ENCODE measurements at regions not wholly inside any gene's neighbourhood (a gene's known extent, or its start where the extent isn't known, plus 50 kb on each side); places are given as distances from the start of the nearest gene placed in this dataset.

GRCh38 chr21:27157097-27157496 is 190.2 kb upstream of the ADAMTS5 start:
- no peak for DNase-seq
- TF ChIP-seq GATA1 (IDR thresholded peaks at IDR 0.05; ENCODE audit: low read depth, low read length) (no peak), POLR2A (IDR thresholded peaks at IDR 0.05; ENCODE audit: low read length) (no peak)

GRCh38 chr21:27156666-27157065 is 189.8 kb upstream of the ADAMTS5 start:
- no peak for DNase-seq
- TF ChIP-seq POLR2A (IDR thresholded peaks at IDR 0.05; ENCODE audit: low read length) = no peak
- TF ChIP-seq GATA1 (IDR thresholded peaks at IDR 0.05; ENCODE audit: low read depth, low read length) = no peak

DNA sequence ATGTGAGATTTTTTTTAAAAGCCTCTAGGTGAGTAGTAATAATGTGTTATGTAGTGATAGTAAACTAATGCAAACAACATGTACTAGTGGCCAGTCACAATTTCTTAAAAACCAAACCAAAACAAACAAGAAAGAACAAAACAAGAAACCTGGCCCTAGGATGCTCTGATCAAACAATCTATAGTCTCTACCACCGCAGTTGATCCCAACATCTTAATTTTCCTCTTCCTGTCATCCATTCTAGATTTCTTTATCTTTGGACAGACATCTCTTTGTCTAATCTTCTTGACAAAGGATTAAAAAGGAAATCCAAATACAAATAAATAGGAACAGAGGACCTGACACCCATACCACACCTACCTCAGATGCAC is 188.2 kb upstream of the ADAMTS5 start:
- TF ChIP-seq GATA1 (IDR thresholded peaks at IDR 0.05; ENCODE audit: low read depth, low read length) (no peak), POLR2A (IDR thresholded peaks at IDR 0.05; ENCODE audit: low read length) (no peak)
- DNase-seq = no peak

DNA sequence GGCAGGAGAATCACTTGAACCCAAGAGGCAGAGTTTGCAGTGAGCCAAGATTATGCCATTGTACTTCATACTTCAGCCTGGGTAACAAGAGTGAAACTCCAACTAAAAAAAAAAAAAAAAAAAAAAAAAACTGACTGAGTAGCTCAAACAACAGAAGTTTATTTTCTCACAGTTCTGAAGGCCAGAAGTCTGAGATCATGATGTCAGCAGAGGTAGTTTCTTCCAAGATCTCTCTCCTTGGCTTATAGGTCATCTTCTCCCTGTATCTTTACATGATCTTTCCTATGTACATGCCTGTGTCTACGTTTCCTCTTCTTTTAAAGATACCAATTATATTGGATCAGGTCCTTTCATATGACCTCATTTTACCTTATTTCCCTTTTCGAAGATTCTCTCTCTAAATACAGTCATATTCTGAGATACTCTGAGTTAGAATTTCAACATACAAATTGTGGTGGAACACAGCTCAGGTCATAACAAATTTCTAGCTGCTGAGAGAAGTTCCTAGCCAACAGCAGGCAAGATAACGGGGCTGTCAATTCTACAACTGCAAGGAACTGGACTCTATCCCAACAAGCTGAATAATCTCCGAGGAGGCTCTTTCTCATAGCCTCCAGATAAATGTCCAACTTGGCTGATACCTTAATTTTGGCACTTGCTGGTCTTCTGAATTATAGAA is 187.7 kb upstream of the ADAMTS5 start:
- TF ChIP-seq GATA1 (IDR thresholded peaks at IDR 0.05; ENCODE audit: low read depth, low read length) = no peak
- no peak for DNase-seq

DNA sequence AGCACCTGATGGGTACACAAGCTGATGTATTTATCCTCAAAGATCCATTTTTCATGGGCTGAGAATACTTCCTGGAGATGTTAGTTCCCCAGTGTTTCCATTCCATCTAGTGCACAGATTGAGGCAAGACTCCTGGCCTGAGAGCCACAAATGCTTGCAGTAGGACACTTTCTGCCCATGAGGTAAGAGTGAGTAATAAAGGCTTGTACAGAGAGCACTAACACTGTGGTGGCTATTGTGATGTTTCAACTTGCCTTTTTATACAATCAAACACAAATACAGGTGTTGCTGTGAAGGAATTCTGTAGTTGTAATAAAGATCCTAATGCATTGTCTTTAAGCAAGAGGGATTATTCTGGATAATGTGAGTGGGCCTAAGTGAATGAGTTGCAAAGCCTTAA is 186.1 kb upstream of the ADAMTS5 start:
- DNase-seq = no peak
- no peak for TF ChIP-seq GATA1 (IDR thresholded peaks at IDR 0.05; ENCODE audit: low read depth, low read length)
- no peak for TF ChIP-seq POLR2A (IDR thresholded peaks at IDR 0.05; ENCODE audit: low read length)

DNA sequence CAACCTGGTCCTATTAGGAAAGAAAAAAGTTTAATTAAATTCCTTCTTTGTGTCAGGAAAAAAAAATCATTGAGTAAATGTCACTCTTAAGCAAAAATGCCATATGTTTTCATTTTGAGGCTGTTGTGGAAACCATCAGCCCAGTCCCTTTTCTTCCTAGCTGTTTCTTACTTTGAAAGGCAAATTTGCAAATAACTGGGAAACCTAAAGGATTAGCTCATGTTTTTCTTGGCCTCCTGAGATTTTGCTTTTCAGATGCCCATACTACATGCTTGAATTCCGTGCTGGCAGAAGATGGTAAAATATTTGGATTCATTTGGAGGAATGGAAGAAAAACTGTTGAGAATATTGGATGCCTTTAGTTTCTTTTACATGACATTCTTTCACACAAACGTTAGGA is 182.1 kb upstream of the ADAMTS5 start:
- TF ChIP-seq POLR2A (IDR thresholded peaks at IDR 0.05; ENCODE audit: low read length) = no peak
- TF ChIP-seq GATA1 (IDR thresholded peaks at IDR 0.05; ENCODE audit: low read depth, low read length) = no peak

DNA sequence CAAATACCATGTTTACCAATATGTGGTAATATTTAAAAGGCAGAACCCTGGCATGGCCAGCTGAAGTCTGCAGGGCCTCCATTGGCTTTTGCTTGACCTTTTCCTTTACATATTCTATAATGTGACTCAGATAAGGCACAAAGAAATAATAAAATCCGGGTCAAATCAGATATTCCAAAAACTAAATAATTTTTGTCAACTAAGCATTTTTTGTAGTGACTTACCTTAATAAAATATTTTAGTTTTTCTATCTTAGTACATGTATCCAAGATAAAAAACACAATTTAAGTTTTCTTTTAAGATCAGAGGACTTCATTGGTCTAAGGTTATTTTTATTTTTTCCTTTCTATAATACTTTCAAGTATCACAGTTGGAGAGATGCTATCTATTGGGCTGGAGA is 179.4 kb upstream of the ADAMTS5 start:
- DNase-seq = no peak
- TF ChIP-seq POLR2A (IDR thresholded peaks at IDR 0.05; ENCODE audit: low read length) = no peak

More for the DNA sequence above, 182.1 kb upstream of the ADAMTS5 start:
- DNase-seq = no peak

- no peak for DNase-seq
- TF ChIP-seq GATA1 (IDR thresholded peaks at IDR 0.05; ENCODE audit: low read depth, low read length) (no peak), POLR2A (IDR thresholded peaks at IDR 0.05; ENCODE audit: low read length) (no peak)
Measured at GRCh38 chr21:27145134-27145798, 178.4 kb upstream of the ADAMTS5 start.

GRCh38 chr21:27143476-27143875 is 176.6 kb upstream of the ADAMTS5 start:
- no peak for DNase-seq
- TF ChIP-seq GATA1 (IDR thresholded peaks at IDR 0.05; ENCODE audit: low read depth, low read length) (no peak), POLR2A (IDR thresholded peaks at IDR 0.05; ENCODE audit: low read length) (no peak)

GRCh38 chr21:27139526-27139925 is 172.6 kb upstream of the ADAMTS5 start:
- DNase-seq = no peak
- TF ChIP-seq POLR2A (IDR thresholded peaks at IDR 0.05; ENCODE audit: low read length) = no peak
- no peak for TF ChIP-seq GATA1 (IDR thresholded peaks at IDR 0.05; ENCODE audit: low read depth, low read length)

- TF ChIP-seq POLR2A (IDR thresholded peaks at IDR 0.05; ENCODE audit: low read length) = no peak
- TF ChIP-seq GATA1 (IDR thresholded peaks at IDR 0.05; ENCODE audit: low read depth, low read length) = no peak
- DNase-seq = no peak
Measured at GRCh38 chr21:27134516-27134915, 167.6 kb upstream of the ADAMTS5 start.

- DNase-seq = no peak
- TF ChIP-seq GATA1 (IDR thresholded peaks at IDR 0.05; ENCODE audit: low read depth, low read length) = no peak
- TF ChIP-seq POLR2A (IDR thresholded peaks at IDR 0.05; ENCODE audit: low read length) = no peak
Measured at GRCh38 chr21:27132266-27132665, 165.4 kb upstream of the ADAMTS5 start.

DNA sequence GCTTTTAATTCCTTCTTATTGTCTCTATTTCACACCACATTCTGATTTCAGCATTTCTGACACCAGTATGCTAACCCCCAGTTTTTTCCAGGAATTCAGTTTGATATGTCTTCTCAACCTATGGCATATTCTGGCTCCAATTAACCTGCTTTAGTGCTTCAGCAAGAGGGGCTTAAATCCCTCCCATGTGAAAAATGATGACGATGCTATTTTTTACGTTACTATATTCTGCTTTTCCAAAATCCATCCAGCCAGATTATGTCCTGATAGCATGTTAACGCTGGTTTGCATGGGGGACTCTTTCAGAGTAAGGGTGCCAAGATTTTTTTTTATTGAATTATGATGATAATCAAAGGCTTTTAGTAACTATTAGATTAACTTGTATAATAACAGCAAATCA is 163.3 kb upstream of the ADAMTS5 start:
- TF ChIP-seq GATA1 (IDR thresholded peaks at IDR 0.05; ENCODE audit: low read depth, low read length) (no peak), POLR2A (IDR thresholded peaks at IDR 0.05; ENCODE audit: low read length) (no peak)
- no peak for DNase-seq

DNA sequence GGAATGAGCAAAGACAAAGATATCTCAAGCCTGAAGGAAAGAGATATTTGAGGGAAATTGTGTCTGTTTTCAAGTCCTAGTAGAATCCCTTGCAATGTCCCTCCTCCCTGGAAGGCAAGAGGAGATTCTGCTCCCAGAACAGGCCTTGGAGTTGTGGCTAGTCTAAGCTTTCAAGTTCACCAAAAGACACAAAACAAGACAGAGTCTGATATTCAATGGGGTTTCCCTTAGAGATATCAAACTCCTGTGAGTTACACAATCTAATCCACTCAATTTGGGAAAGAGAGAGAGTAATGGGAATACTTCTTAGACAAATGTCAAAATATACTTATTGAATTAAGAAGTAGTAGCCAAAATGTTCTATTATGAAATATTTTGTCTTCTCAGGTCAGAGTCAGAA is 162.8 kb upstream of the ADAMTS5 start:
- no peak for DNase-seq
- TF ChIP-seq GATA1 (IDR thresholded peaks at IDR 0.05; ENCODE audit: low read depth, low read length) (no peak), POLR2A (IDR thresholded peaks at IDR 0.05; ENCODE audit: low read length) (no peak)

DNA sequence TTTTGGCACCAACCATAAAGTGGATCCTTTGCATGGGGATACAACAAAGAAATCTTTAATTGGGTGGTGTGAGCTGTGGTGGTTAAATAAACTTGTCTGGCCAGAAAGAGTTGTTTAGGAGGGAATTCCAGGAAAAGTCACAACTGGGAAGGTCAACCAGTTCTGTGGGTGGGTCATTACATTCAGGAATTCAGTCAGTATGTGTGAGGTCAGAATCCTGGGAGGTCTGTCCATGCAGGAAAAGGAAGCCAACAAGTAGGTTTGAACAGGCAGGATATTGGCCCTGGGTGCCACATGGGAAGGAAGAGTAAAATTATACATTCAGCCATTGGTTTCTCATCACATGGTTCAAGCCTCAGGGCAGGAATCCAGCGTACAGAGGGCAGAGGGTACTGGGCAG is 162.3 kb upstream of the ADAMTS5 start:
- TF ChIP-seq POLR2A (IDR thresholded peaks at IDR 0.05; ENCODE audit: low read length) (no peak), GATA1 (IDR thresholded peaks at IDR 0.05; ENCODE audit: low read depth, low read length) (no peak)
- no peak for DNase-seq
